Activated CD8-positive, alpha-beta memory T cell treated with anti-CD3 and anti-CD28 coated beads for 24 hours (primary cell): ENCODE measurements at regions not wholly inside any gene's neighbourhood (a gene's known extent, or its start where the extent isn't known, plus 50 kb on each side); places are given as distances from the start of the nearest gene placed in this dataset.
A peak's percentile ranks its signal among the peaks of the same experiment; 100 is the strongest.
"Not testable (repeated sequence)": the region's sequence is repeated elsewhere in the genome, so short reads cannot be mapped to it uniquely, and the experiment has no call there.

ENCODE experiments used
- DNase-seq: peaks from one replicate; pipeline ENCODE4 v3.0.0-alpha.2; 2020

DNA sequence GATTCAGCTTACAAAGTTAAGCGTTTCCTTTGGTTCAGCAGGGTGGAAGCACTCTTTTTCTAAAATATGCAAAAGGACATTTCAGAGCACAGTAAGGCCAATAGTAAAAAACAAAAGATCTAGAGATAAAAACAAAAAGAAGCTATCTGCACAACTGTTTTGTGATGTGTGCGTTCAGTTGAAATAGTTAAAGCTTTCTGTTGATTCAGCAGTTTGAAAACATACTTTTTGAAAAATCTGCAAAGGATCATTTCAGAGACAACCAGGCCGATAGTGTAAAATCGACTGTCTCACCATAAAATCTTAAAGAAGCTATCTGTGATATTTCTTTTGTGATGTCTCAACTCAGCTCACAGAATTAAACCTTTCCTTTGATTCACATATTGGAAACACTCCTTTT lies 300.0 kb upstream of the ALG10B start:
- no peak for DNase-seq

DNA sequence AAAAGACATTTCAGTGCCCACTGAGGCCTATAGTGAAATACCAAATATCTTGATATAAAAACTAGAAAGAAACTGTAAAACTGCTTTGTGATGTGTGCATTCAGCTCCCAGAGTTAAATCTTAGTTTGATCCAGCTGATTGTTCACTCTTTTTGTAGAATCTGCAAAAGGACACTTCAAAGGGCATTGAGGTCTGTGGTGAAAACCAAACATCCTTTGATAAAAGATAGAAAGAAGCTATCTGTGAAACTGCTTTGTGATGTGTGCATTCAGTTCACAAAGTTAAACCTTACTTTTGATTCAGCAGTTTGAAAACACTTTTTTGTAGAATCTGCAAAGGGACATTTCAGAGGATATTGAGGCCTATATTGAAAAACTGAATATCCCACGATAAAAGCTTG lies 290.7 kb upstream of the ALG10B start:
- no peak for DNase-seq

DNA sequence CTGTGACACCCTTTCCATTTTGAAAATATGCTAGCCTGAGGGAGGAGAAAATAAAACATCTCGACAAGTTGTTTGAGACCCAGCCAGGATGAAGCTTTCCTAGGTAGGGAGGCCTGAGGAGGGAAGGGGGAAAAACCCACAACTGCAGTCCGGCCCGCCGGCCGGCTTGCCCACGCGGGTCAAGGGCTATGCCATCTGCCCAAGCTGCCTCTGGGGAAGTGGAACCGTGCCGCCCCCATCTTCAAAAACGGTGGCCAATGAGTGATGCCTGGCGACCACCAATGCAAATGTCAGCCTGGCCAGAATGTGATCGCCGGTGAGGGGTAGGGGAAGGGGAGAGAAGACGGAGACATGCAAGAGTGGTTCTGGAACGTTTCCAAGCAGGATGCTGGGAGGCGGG lies 263.5 kb upstream of the ALG10B start:
- DNase-seq, result no peak

DNA sequence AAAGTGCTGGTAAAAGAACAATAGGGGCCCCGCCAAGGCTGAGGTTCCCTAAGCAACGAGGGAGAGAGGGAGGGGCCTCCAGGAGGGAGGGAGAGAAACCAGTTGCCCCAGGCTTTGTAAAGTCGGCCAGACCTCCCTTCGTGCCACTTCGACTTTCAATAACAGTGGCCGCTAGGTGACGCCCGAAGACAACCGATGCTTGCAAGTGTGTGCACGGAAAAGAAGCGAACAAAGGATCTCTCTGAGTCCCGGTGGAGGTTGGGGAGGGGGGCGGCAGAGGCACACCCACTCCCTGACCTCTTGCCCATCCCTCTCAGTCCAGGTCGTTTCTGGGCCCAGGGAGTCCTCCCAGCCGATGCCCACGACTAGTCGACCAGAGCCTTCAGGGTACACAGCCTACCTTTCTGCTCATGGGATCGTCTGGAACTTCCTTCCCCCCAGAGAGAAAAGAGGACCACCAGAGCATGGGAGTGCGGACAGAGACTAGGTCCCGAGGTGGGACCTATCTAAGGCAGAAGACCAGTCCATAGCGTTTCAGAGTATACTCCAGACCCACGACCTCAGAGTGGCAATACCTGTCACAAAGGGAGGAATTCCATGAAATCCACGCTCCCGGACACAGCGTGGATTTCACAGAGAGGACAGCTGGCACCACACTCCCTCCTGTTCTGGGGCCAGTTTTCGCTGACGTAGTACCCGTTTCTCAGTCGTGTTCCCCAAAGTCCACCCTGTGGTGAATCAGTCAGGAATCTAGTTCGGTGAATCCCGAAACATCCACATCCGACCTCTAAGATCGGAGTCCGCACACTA lies 262.7 kb upstream of the ALG10B start:
- no peak for DNase-seq

DNA sequence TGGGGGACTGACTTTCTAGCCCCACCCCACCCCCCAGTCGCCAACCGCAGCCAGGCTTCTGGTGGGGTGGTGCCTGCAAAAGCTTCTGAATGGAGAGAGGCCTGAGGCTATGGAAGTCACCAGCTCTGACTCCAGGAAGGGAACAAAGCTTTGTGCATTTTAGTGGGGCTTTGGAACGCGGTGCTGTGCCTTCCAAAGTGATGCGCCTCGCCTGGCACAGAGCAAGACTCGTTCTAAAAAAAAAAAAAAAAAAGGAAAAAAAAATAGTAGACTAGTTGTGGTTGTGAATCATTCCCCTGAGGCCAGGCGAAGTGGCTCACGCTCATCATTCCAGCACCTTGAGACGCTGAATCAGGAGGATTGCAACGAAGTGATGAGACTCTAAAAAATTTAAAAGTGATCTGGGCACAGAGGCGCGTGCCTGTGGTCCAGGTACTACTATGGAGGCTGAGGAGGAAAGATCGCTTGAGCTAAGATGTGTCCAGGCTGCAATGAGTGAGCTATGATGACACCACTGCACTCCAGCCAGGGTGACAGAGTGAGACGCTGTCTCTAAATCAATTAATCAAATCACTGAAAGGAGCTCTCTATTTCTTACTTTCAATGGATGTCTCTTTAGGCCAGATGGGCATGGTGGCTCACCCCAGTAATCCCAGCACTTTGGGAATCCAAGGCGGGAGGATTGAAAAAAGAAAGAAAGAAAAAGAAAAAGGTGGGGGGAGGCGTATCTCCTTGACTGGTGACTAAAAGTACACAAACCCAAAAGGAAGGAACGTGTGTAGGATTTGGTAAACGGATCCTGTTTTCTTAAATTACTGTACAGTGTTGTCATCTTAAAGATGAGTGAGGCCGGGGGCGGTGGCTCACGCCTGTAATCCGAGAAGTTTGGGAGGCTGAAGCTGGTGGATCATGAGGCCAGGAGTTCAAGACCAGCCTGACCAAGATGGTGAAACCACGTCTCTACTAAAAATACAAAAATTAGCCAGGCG lies 259.6 kb upstream of the ALG10B start:
- no peak for DNase-seq

DNA sequence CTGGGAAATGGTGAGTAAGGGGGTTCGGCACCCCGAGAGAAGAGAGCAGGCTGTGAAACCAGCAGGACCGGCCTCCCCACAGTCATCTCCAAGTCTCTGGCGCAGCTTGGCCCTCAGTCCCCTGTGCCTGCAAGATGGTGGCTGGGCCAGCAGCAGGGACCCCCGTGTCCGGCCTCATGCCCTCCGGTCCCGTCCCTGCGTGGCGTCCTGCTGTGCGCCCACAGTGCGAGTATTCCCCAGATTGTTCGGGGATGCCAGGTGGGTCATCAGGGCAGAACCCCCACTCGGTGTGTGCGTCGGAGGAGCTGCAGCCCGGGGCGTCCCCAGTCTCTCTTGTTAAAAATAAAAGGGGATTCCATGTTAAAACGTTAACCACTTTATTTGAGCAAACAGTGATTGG lies 216.9 kb upstream of the ALG10B start:
- DNase-seq, result no peak

DNA sequence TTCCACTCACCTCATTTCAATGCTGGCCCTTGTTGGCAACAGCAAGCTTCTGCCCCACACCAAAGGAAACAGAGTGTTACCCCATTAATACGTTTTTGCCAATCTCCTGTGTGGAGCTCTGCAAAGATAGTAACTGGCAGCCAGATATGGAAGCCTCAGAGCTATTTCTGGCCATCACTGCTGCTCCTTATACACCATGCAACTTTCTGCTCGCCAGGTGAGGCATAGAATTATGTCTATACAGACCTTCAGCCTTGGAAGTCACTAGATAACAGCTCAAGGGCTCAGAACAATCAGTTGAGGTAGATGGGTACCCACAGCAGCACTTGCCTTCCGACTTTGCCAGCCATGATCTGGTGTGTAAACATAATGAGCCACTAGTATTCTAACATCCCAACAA lies 214.8 kb upstream of the ALG10B start:
- DNase-seq, result no peak

DNA sequence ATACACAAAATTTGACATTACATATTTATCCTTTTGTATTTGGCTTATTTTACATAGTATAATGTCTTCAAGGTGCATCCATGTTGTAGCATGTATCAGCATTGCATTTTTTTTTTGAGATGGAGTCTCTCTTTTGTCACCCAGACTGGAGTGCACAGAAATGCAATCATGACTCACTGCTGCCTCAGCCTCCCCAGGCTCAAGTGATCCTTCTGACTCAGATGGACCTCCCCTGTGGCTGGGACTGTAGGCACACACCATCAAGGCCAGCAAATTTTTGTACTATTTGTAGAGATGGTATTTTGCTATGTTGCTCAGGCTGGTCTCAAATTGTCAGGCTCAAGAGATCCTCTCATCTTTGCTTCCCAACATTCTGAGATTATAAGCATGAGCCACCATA lies 214.4 kb upstream of the ALG10B start:
- no peak for DNase-seq

DNA sequence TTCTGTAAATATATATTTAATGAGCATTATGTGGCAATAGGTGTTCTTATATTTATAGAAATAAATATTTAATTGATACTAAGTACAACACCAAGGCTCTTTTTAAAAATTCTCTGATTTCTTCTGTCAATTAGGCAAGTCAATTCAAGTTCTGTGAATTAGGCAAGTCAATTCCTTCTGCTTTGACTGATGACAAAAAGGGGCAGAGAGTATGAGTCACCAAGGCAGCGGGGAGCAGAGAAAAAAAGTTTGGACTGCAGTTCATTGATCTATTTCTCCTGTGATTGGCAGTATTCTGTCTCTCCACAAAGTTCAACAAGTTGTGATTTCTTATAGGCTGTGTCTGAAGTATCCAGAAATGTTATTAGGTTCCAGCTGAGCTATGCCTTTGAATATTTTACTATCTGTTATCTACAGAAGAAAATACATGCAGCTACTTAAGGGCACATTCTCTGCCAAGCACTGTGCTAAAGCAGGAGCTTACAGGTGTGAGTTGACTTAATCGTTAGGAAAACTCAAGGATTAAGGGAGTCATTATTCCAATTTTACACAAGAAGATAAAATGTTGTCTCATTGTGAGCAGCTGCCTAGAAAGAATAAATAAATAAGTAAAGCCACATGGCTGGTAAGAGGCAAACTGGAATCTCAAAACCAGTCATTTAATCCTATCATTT lies 206.4 kb upstream of the ALG10B start:
- DNase-seq, result no peak

DNA sequence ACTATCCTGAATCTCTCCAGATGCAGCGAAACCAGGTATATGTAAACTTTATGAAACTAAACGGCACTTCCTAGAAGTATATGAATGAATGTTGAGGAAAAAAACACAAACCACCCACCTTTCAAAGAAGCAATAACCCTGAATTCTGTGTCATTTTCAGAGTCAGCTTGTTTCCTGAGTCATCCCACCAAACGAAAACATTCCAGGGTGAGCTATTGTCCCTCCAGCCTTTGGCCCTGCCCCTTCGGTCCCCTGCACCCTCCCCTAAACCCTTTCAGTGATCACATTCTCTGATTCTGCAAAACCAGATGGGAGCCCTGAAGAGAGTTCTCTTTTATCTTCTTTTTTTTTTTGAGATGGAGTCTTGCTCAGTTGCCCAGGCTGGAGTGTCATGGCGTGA lies 202.6 kb upstream of the ALG10B start:
- no peak for DNase-seq

DNA sequence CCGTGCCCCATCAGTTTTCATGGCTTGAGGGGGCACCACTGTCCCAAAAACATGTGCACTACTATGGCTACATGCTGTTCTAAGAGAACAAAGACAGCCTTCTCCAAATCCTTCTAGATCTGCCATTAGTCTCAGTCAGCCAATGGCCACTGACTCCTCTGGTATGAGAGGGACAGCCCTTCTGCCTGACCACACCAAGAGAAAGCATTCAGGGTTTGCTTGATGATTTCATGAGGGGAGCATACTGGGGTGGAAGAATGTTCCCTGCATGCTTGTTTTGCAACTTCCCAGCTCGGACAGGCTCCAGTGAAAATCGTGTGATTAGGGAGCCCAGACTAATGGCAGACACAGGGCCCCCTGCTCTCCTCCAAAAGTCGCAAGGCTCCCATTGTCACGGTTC lies 199.6 kb upstream of the ALG10B start:
- no peak for DNase-seq

DNA sequence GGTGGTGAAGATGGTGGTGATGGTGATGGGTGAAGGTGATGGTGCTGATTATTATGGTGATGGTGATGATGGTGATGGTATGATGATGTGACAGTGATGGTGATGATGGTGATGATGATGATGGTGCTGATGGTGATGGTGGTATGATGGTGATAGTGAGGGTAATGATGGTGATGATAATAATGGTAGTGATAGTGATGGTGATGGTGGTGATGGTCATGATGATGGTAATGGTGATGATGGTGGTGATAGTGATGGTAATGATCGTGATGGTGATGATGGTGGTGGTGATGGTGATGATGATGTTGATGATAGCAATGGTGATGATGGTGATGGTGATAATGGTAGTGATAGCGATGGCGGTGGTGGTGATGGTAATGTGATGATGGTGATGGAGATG lies 197.9 kb upstream of the ALG10B start:
- DNase-seq, result no peak

DNA sequence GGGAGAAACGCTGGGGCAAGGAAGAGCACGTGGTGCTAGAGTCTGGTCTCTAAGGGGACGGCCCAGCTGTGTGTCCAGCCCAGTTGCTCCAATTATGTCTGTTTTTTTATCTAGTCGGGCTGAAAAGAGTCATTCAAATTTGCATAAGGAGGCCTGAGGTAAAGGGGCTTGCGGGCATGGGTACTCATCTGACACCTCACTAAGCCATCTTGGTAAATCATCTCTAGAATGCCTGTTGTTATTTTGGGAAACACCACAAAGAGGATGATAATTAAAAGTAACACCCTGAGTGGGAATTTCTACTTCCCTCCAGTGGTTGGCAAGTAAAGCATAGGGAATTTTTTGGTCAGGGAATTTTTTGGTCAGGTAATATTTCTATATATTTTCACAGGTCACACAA lies 196.1 kb upstream of the ALG10B start:
- DNase-seq, result no peak

DNA sequence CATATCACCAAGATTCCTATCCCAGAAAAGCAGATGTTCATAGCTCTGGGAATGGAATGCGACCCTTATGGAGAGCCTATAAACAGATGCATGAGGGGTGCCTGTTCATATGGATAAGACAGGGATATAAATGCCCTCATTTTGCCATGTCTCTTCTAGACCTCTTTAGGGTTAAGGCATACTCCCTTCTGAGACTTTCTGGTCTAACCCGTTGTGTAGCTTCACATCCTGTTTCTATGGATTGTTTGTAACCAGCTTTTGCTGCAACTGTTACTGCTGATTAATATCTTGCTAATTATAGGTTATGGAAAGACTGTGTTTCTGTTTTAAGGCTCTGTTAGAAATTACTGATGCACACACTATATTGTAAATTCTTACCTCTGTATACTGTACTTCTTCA lies 193.5 kb upstream of the ALG10B start:
- not testable (repeated sequence) for DNase-seq

DNA sequence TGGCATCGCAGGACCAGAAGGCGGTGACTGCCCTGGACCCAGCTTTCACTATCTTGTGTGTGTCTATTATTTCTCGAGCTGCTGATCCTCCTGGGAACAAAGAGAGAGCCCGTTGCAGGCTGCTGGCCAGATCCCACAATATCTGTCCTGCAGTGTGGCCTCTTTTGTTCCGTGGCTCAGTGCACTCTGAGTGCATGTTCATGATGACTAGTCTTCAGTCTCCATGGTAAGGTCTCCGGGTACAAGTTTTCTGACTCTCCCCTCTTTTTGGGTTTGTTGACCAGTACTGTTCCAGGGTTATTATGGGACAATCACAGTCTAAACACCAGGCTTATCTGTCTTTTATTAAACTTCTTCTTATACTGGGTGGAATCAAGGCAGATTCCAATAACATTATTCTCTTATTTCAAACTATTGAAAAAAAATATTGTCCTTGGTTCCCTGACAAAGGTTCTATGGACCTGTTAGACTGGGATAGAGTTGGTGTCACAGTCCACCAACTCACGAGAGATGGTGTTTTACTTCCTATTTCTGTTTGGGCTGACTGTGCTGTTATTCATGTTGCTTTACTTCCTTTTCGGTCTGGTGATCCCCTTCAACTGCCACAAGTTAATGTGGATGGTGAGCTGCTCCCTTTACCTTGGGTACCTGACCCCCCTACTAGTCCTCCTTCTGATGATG lies 192.9 kb upstream of the ALG10B start:
- no peak for DNase-seq

DNA sequence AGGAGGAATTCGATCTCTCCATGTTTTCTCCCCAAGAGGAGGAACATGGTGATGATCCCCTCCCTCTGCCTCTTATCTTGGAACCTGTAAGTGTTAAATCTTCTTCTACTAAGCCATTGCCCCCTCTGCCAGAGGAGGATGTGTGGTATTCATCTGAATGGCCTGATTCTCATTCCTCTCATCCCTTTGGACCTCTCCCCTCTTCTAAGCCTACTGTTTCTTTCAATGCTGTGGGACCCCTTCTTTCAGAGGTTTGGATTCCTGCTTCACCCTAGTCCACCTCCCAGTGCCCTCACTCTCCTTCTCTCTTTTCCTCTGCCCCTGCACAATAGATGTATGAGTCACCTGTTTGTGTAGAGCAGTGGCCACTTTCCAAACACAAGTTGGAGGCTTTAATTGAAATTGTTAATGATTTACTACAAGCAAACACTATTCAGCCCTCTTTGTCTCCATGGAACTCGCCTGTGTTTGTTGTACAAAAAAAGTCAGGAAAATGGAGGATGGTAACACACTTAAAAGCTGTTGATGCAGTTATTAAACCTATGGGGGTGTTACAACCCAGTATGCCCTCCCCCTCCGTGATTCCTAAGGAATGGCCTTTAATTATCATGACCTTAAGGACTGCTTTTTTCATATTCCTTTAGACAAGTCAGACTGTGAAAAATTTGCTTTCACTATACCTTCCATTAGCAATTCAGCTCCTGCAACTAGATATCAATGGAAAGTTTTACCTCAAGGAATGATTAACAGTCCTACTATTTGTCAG lies 192.1 kb upstream of the ALG10B start:
- DNase-seq, result no peak

DNA sequence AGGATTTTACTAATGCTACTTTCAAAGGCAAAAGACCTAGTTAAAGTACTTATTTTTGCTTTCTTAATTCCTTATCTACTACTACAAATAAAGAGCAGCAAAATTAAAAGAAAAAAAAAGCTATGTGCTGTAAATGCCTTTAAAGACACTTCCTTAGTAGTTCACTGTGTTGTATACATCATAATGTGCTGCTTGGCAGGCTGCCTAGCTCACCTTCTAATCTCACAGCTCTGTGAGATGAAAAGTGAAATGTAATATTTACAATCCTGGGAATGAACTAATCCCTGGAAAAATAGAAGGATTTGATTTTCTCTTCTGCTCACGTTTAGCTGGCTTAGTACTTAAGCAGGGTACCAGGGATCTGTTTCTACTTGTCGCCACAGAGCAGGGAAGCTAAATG lies 184.4 kb upstream of the ALG10B start:
- no peak for DNase-seq

DNA sequence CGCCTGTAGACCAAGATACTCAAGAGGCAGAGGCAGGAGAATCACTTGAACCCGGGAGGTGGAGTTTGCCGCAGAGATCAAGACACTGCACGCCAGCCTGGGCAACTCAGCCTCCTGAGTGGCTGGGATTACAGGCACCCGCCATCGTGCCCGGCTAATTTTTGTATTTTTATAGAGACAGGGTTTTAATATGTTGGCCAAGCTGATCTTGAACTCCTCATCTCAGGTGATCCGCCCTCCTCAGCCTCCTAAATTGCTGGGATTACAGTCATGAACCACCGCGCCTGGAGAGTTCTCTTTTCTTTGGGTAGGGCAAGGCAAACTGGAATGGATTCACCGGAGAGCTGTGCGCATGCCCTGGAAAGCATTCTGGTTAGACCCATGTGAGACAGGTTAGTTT lies 179.3 kb upstream of the ALG10B start:
- no peak for DNase-seq

DNA sequence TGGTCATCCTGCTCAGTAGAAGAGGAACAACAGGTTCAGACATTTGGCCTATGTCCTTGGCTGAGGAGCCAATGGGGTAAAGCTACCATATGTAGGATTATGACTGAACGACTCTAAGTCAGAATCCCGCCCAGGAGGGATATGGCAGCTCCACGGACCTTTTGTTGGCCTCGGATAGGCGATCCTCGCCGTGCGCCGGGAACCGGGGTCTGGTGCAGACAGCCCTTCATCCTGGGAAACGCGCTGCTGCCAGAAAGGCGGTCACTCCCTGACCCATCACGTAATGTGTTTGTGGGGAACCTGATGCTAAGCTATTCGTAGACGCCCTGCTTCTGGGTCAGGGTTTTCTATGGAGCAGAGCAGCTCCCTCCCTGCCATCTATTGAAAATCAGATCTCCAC lies 178.9 kb upstream of the ALG10B start:
- no peak for DNase-seq

DNA sequence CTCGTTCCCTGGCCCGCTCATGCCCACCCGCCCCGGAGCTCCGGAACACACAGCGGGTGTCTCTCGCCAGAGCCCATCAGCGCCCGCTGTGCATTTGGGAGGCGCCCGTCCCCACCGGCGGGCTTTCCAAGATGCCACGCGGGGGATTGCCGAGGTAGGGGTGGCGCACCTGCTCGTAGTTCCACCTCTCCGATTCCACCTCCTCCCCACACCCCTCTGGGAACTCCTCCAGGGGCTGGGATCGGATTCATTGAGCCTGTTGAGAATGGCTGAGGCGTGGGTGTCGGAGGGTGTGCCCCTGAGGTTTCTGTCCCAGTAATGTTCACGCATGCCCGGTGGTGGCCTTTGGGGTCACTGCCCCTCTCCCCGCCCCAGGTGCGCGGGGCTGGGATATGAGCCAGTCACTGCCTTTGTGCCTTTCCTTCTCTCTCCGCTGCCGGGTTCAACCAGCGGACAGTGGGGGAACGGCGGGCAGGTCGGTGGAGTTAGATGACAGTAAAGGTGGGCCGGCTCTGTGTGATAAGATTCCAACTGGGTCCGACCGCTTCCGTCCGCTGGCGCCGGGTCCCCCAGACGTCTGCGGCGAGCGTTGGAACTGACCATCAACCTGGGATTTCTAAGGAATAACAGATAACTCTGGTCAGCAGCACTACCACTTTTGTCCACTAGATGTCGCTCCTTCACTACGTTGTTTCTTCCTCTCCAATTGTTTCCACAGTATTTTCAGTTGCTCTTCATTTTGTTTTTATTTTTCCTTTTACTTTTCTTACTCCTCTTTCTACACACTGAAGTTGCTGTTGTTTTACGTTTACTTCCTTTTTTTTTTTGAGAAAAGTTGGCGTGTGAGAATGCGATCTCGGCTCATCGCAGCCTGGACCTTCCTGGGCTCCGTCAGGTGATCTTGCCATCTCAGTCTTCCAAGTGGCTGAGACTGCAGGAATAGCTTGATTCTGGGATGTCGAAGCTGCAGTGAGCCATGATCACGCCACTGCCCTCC lies 178.1 kb upstream of the ALG10B start:
- DNase-seq, result peak; percentile 85

DNA sequence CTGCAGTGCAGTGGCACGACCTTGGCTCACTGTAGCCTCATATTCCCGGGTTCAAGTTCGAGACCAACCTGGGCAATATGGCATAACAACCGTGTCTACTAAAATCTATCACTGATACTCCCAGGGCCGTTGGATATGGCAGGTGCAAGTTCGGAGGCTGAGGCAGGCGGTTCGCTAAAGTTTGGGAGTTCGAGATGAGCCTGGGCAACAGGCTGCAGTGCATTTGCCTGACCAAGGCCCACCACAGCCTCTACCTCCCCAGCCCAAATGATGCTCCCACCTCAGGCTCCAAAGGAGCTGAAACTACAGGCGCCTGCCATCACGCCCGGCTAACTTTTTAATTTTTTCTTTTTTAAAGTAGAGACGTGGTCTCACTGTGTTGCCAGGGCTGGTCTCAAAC lies 177.1 kb upstream of the ALG10B start:
- no peak for DNase-seq
